Stimulated activated effector memory CD8-positive, alpha-beta T cell treated with anti-CD3 and anti-CD28 coated beads, Interleukin-12 subunit alpha, Interleukin-12 subunit beta, amount 100 ng/mL, for 72 hours (primary cell): ENCODE measurements at regions not wholly inside any gene's neighbourhood (a gene's known extent, or its start where the extent isn't known, plus 50 kb on each side); places are given as distances from the start of the nearest gene placed in this dataset.
"Not testable (repeated sequence)": the region's sequence is repeated elsewhere in the genome, so short reads cannot be mapped to it uniquely, and the experiment has no call there.

Source experiments
- ATAC-seq: fragments of 150-1000 bp; cut with Tn5 transposase; 2 replicates; pipeline ENCODE4 v1.10.0; 2021
- DNase-seq, 2 donors: peaks; one replicate each; pipeline ENCODE4 v3.0.0; 2021 to 2022; ENCODE audit warnings: low spot score in 2 of 2
- H3K27ac Mint-ChIP-seq: one replicate; pipeline ENCODE4 v1.8.0; 2022; ENCODE audit warnings: mild to moderate bottlenecking, mixed read lengths
- H3K36me3 Mint-ChIP-seq: one replicate; pipeline ENCODE4 v1.8.0; 2022; ENCODE audit warnings: mild to moderate bottlenecking, mixed read lengths
- H3K4me1 Mint-ChIP-seq: one replicate; pipeline ENCODE4 v1.8.0; 2022; ENCODE audit warnings: mixed read lengths
- H3K4me3 Mint-ChIP-seq: one replicate; pipeline ENCODE4 v1.8.0; 2022; ENCODE audit warnings: mild to moderate bottlenecking, mixed read lengths
- H3K9me3 Mint-ChIP-seq: one replicate; pipeline ENCODE4 v1.8.0; 2022; ENCODE audit warnings: mixed read lengths

- not testable (repeated sequence) for ATAC-seq
Measured at GRCh38 chr11:3523567-3523966, 118.2 kb downstream of the ART5 start.

GRCh38 chr11:3520905-3521304 is 120.9 kb downstream of the ART5 start:
- not testable (repeated sequence) for H3K9me3 Mint-ChIP-seq, ATAC-seq, H3K4me1 Mint-ChIP-seq, DNase-seq, H3K36me3 Mint-ChIP-seq, H3K27ac Mint-ChIP-seq, H3K4me3 Mint-ChIP-seq

More at GRCh38 chr11:3523567-3523966, 118.2 kb downstream of the ART5 start:
- H3K36me3 Mint-ChIP-seq, H3K4me3 Mint-ChIP-seq, DNase-seq, H3K9me3 Mint-ChIP-seq, H3K4me1 Mint-ChIP-seq, H3K27ac Mint-ChIP-seq: not testable (repeated sequence)

GRCh38 chr11:3519841-3520240 is 122.0 kb downstream of the ART5 start:
- H3K4me3 Mint-ChIP-seq, ATAC-seq, H3K4me1 Mint-ChIP-seq, H3K9me3 Mint-ChIP-seq, H3K27ac Mint-ChIP-seq, DNase-seq, H3K36me3 Mint-ChIP-seq: not testable (repeated sequence)

- not testable (repeated sequence) for H3K9me3 Mint-ChIP-seq, DNase-seq, H3K4me3 Mint-ChIP-seq, H3K27ac Mint-ChIP-seq, H3K4me1 Mint-ChIP-seq, H3K36me3 Mint-ChIP-seq, ATAC-seq
Measured at GRCh38 chr11:3516934-3517567, 124.7 kb downstream of the ART5 start.

- H3K4me1 Mint-ChIP-seq = peaks cover 12% of the 10 kb centered on the region
- not testable (repeated sequence) for DNase-seq, H3K27ac Mint-ChIP-seq, H3K36me3 Mint-ChIP-seq, ATAC-seq, H3K4me3 Mint-ChIP-seq, H3K9me3 Mint-ChIP-seq
Measured at GRCh38 chr11:3516345-3516933, 125.4 kb downstream of the ART5 start.

GRCh38 chr11:3514635-3515424 is 127.0 kb downstream of the ART5 start:
- H3K4me1 Mint-ChIP-seq = peaks cover 22% of the 10 kb centered on the region
- H3K9me3 Mint-ChIP-seq, H3K36me3 Mint-ChIP-seq, ATAC-seq, DNase-seq: not testable (repeated sequence)
- H3K27ac Mint-ChIP-seq = peak overlapping the region; percentile 20
- H3K4me3 Mint-ChIP-seq = peak overlapping the region; percentile 21

GRCh38 chr11:3513311-3513710 is 128.5 kb downstream of the ART5 start:
- Mint-ChIP-seq H3K4me3 (peak overlapping the region; percentile 16), H3K4me1 (peaks cover 22% of the 10 kb centered on the region)
- ATAC-seq, H3K27ac Mint-ChIP-seq, DNase-seq, H3K9me3 Mint-ChIP-seq, H3K36me3 Mint-ChIP-seq: not testable (repeated sequence)

- peak overlapping the region; percentile 48 for H3K4me3 Mint-ChIP-seq
- not testable (repeated sequence) for DNase-seq, H3K9me3 Mint-ChIP-seq, H3K36me3 Mint-ChIP-seq, ATAC-seq
- peaks cover 22% of the 10 kb centered on the region for H3K4me1 Mint-ChIP-seq
- H3K27ac Mint-ChIP-seq = peak overlapping the region; percentile 92
Measured at GRCh38 chr11:3512751-3513150, 129.0 kb downstream of the ART5 start.

GRCh38 chr11:3512133-3512703 is 129.6 kb downstream of the ART5 start:
- H3K9me3 Mint-ChIP-seq, ATAC-seq, H3K36me3 Mint-ChIP-seq: not testable (repeated sequence)
- H3K27ac Mint-ChIP-seq = peak overlapping the region; percentile 92
- DNase-seq = peak; percentile 3 to 50
- H3K4me3 Mint-ChIP-seq = peak overlapping the region; percentile 48
- peaks cover 22% of the 10 kb centered on the region for H3K4me1 Mint-ChIP-seq

GRCh38 chr11:3511416-3512132 is 130.2 kb downstream of the ART5 start:
- H3K4me3 Mint-ChIP-seq = peak overlapping the region; percentile 48
- peak overlapping the region; percentile 92 for H3K27ac Mint-ChIP-seq
- not testable (repeated sequence) for H3K9me3 Mint-ChIP-seq, ATAC-seq, H3K36me3 Mint-ChIP-seq, DNase-seq
- peaks cover 22% of the 10 kb centered on the region for H3K4me1 Mint-ChIP-seq

- H3K27ac Mint-ChIP-seq = not testable (repeated sequence)
Measured at GRCh38 chr11:3509563-3509962, 130.6 kb upstream of the ZNF195 start.

GRCh38 chr11:3499198-3499597 is 120.3 kb upstream of the ZNF195 start:
- not testable (repeated sequence) for H3K4me3 Mint-ChIP-seq, DNase-seq, H3K4me1 Mint-ChIP-seq, H3K36me3 Mint-ChIP-seq, H3K9me3 Mint-ChIP-seq, ATAC-seq
- H3K27ac Mint-ChIP-seq = peak overlapping the region; percentile 6

More at GRCh38 chr11:3509563-3509962, 130.6 kb upstream of the ZNF195 start:
- not testable (repeated sequence) for DNase-seq, H3K9me3 Mint-ChIP-seq, ATAC-seq, H3K36me3 Mint-ChIP-seq, H3K4me3 Mint-ChIP-seq
- H3K4me1 Mint-ChIP-seq = peaks cover 25% of the 10 kb centered on the region

GRCh38 chr11:3498356-3498755 is 119.4 kb upstream of the ZNF195 start:
- not testable (repeated sequence) for H3K27ac Mint-ChIP-seq, H3K9me3 Mint-ChIP-seq, H3K36me3 Mint-ChIP-seq, H3K4me3 Mint-ChIP-seq, ATAC-seq, H3K4me1 Mint-ChIP-seq, DNase-seq

- H3K36me3 Mint-ChIP-seq, DNase-seq, H3K4me1 Mint-ChIP-seq, ATAC-seq, H3K27ac Mint-ChIP-seq, H3K4me3 Mint-ChIP-seq, H3K9me3 Mint-ChIP-seq: not testable (repeated sequence)
Measured at GRCh38 chr11:3493152-3493551, 114.2 kb upstream of the ZNF195 start.

GRCh38 chr11:3488003-3488402 is 109.1 kb upstream of the ZNF195 start:
- not testable (repeated sequence) for ATAC-seq, H3K4me3 Mint-ChIP-seq, H3K27ac Mint-ChIP-seq, DNase-seq, H3K9me3 Mint-ChIP-seq, H3K4me1 Mint-ChIP-seq, H3K36me3 Mint-ChIP-seq
